ENCODE measurements at regions not wholly inside any gene's neighbourhood (a gene's known extent, or its start where the extent isn't known, plus 50 kb on each side); places are given as distances from the start of the nearest gene placed in this dataset.

GRCh38 chr2:216808805-216809425 is 50.9 kb downstream of the TNP1 start:
- DNase-seq = no peak

- no peak for DNase-seq
Observed at GRCh38 chr2:216807857-216808272, 52.0 kb downstream of the TNP1 start.

DNA sequence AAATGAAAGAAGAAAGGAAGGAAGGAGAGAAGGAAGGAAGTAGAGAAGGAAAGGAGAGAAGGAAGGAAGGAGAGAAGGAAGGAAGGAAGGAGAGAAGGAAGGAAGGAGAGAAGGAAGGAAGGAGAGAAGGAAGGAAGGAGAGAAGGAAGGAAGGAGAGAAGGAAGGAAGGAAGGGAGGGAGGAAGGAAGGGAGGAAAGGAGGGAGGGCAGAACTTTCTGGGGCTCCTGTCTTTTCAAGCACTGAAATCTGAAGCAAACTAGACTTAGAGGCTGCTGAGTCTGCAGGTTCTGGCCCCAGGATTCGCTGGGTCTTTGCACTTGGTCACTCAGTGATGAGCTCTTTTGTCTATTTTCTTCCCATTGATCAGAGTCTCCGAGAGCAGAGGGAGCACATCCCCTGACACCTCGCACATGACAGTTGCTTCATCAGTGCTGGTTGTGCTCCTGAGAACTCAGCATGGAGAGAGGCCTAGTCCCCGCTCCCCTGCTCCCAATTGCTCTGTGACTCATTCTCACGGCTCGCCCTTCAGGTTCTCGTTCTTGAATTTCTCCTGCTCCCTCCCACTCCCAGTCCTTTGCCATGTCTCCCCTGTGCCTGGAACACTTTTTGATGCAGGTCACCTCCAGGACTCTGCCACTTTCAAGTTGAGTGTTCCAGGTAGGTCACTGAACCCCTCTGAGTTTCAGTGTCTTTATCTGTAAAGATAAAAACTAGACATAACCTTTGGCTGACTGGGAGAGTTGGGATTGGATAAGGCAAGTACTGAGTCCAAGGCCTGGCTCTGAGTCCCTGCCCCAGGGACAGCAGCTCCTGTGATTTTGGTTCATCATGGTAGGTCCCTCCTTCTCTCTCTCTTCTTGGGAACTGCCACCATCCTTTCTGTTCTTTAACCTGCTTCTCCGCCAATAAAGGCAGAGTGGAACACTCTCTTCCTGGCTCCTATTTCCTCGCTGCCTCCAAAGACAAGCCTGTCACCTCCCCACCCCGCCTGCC is 55.2 kb downstream of the TNP1 start:
- DNase-seq = no peak

DNA sequence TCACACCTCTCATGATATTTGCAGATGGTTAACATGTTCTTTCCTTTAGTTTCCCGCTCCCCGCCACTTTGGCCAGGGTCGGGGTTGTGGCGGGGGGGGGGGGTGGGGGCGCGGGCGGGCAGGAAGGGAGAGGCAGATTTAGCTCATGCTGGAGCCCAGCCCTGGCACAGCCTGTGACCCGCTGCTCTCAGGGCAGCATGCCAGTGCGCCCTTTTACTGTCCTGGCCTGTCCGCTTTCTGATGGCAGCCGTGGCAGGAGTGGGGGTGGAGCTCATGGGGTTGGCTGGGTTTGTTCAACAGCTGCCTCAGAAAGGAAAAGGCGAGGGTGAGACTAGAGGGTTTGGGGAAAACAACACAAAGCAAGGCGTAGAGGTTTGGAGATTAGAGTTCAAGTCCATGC is 56.1 kb downstream of the TNP1 start:
- no peak for DNase-seq

DNA sequence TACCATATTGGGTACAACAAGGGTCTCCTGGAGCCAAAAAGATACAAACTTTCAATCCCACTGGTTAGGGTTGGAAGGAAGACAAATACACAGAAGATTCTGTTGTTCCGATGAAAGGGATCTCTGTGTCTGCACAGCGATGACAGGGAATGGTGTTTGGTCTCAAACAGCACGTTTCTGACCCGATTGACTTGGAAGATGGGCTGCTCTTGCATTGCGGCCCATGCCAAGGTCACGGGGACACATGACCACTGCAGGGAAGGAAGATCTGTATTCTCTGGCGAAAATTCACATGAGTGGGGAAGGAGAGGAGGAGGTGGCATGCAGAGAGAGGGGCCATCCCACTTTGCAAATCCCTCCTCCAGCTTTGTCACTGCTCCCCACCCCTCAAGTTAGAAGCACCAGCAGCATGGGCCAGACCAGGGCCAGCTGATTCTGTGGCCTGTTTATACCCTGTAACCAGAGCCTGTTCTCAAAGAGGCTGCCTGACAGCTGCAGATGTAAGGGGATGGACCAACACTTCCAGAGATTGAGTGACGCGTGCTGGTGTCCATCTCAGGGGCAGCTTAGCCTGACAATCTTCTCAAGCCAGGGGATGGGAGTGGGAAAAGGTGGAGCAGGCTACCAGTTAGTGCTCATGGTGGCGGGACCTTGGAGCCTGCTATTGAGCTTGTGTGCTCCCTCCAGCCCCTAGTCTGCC is 57.2 kb downstream of the TNP1 start:
- DNase-seq = no peak

DNA sequence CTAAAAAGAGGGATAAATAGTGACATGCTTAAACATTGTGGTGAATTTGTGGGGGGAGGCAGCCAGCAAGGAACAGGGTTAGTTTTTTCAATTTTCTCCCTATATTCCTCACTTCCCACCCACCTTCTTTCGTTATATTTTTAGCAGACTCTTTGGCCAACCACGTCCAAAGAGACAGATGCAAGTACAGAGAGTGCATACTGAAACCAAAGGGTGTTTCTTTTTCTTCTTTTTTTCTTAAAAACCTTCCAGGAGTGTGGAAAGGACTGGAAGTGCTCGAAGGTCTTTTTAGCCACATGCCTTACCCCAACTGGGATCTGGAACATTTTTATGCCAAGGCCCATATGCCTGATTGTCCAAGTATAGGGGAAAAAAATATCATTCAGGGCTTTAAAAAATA is 59.0 kb downstream of the TNP1 start:
- DNase-seq = no peak

GRCh38 chr2:216799873-216800431 is 59.9 kb downstream of the TNP1 start:
- DNase-seq = no peak

GRCh38 chr2:216796115-216796840 is 63.6 kb downstream of the TNP1 start:
- no peak for DNase-seq

DNA sequence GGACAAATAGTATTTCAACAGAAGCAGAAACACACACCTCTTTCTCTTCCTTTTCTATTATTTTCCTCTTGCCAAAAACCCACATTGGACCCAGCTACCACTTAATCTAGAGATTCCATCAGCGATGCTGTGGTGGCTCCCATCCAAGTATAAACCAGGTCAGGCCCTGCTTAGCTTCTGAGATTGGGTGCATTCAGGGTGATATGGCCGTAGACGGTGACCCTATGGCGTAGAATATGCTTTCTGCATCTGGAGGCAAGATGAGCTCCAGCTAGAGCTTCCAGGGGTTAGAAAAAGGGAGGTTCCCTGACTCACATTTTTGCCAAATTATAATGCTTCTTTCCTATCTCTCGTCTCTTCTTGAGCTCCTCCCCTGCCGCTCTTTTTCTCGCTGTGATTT is 66.5 kb downstream of the TNP1 start:
- no peak for DNase-seq

DNA sequence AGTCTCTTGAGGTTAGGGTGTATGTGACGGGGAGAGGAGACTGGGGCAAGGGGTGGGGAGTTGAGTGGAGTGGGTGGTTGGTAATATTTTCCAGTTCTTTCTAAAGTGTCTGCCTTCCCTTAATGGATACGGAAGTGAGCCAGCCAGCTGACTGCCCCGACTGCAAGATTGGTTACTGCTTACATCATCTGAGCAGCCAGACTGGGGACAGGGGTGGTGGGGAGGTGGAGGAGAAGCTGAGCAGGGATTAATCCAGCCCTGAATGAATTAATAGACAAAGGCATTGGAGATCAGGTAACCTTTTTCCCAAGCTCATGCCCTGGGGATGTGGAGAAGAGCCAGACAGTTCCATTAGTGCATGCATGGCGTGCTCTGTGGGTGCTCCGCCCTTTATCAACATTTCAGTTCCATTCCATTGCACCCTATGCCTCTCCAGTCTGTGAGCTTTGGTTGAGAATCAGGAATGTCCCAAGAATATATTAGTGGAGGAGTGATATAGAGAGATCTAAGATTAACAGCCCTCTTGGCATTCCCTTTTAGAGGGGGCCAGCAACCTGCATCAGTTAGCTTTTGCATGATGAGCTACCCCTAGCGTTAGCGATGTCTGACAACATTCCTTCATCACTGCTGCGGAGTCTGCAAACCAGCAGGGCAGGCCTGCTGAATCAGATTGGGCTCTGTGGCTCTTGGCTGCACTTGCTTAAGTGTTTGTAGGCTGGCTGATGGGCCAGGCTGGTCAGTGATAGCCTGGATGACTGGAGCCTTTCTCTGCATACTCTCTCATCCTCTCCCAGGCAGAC is 67.4 kb downstream of the TNP1 start:
- no peak for DNase-seq

- no peak for DNase-seq
Observed at GRCh38 chr2:216791303-216791702, 68.6 kb downstream of the TNP1 start.

DNA sequence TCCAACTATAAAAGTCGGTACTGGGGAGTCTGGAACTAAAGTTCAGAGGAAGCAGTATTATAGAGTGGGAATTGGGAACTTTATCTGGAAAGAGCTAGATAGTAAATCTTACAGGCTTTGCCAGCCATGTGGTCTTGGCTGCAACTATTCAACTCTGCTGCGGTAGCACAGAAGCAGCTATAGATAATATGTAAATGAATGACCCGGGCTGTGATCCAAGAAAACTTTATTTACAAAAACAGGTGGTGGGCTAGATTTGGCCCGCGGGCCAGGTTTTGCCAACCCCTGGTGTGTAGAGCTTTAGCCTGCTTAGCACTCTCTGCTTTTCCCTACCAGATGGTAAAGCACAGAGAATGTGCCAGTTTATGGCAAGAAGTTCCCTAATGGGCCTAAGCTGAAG is 70.8 kb downstream of the TNP1 start:
- DNase-seq = no peak

- peak; percentile 42 for DNase-seq
Observed at GRCh38 chr2:216787851-216788540, 71.9 kb downstream of the TNP1 start.

- no peak for DNase-seq
Observed at GRCh38 chr2:216786676-216787075, 73.2 kb downstream of the TNP1 start.

DNA sequence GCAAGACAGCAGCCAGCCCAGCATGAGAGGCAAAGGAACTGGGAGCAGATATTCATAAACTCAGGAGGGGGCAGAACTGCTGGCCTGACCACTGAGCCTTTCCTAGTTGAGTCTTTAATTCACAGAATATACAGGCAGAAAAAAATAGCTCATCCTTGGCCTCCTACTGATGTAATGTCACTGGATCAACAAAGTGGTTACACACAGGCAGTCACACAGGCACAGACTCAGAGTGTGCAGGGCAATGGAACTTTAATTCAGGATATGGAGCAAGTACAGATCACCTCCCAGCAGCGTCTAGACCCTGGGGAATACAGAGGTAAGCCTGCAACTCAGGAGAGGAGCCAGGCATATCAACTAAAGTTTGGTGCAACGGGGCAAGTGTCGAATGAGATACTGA is 75.4 kb downstream of the TNP1 start:
- no peak for DNase-seq

DNA sequence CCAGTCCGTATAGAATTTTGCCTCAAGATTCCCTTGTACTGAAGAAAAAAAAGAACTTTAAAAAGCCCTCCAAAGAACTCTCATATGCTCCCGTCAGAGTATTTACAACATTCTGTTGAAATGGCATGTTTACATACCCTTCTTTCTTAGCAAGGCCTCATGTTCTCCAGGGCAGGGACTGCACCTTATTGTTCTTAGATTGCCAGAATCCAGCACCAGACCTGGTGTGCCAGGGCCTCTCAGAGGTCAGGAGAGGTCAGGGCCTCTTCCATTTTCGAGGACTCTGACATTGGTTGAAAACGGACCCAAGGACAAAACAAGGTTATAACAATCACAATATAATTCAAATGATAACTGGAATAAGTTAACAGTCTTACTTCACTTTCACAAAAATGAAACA is 78.2 kb downstream of the TNP1 start:
- DNase-seq = no peak

GRCh38 chr2:216780843-216781242 is 79.0 kb downstream of the TNP1 start:
- no peak for DNase-seq

DNA sequence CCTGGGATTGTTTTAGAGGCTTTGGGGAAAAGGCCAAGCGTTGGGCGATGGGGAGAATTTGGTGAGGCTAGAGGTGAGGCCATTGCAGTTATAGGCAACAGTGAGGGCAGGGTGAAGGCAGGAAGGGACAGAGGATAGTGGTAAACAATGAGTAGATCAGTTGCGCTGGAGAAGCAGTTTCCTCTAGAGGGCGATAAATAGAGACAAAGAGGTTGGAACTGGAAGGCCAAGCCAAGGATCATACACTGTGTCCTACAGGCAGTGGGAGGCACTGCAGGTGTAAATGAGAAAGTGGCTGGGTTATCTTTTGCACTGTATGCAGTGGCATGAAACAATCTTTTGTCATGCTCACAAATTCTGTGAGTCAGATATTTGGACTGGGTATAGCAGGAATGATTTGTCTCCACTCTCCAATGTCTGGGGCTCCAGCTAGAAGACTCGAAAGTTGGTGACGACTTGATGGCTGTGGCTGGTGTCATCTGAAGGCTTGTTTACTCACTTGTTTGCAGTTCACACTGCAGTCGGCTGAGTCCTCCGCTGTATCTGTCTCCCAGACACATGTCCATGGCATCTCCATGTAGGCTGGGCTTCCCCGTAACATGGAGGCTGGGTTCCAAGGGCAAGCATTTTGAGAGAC is 82.1 kb downstream of the TNP1 start:
- peak; percentile 95 for DNase-seq

DNA sequence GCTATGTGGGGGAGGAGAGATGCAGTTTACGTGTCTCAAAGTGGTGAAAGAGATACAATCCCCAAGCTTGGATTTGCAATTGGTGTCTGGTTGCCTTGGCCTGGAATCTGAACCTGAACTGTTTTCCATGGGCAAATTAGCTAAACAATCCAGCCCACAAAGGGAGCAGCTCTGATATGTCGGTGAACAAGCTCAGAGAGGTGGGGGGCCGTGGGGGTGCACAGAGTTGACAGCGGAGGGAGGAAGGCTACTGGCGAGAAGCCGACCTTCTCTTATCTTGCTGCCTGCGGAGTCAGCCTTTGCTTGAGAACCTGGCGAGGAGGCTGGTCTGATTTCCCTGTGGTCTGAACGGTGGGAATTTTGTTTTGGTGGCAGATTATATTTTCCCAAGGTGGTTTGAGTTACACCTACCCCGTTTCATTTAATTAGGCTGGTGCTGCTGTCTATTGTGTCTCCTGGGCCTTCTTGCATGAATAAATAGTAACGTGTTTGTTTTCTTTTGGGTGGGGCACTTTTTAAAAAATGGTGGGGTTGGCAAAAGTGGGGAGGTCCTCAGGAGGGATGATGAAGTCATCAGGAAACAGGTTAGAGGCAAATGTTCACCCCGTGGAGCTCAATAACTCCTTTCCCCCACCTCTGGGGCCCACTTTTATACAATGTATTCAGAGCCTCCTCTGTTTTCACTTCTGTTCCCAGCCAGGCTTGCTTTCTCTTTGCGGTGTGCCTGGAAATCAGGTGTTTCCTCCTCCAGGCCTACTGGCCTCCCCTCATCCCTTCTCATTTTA is 80.9 kb upstream of the IGFBP5 start:
- DNase-seq = peak; percentile 100

- no peak for DNase-seq
Observed at GRCh38 chr2:216775043-216775453, 79.7 kb upstream of the IGFBP5 start.
